Activated CD8-positive, alpha-beta memory T cell treated with anti-CD3 and anti-CD28 coated beads, Interleukin-2, amount 10 ng/mL, durations not matched to agents 7 days and 5 days (primary cell): ENCODE measurements at regions not wholly inside any gene's neighbourhood (a gene's known extent, or its start where the extent isn't known, plus 50 kb on each side); places are given as distances from the start of the nearest gene placed in this dataset.
"Not testable (repeated sequence)": the region's sequence is repeated elsewhere in the genome, so short reads cannot be mapped to it uniquely, and the experiment has no call there.

Source experiments
- ATAC-seq: fragments of 150-1000 bp; cut with Tn5 transposase; one replicate; pipeline ENCODE4 v1.10.0; 2021; ENCODE audit warnings: moderate library complexity
- CTCF ChIA-PET: fragments of 350-600 bp; sonication (Branson Sonifier 250); formaldehyde crosslinking; loops from one replicate; lab custom pipeline; 2021; ENCODE audit warnings: antibody characterized with exemption; lab: Charles Lee
- DNase-seq: peaks from one replicate; pipeline ENCODE4 v3.0.0-alpha.2; 2020
- H3K27ac Mint-ChIP-seq: one replicate; pipeline ENCODE4 v1.8.0; 2021; ENCODE audit warnings: mild to moderate bottlenecking, mixed read lengths
- H3K27me3 Mint-ChIP-seq: one replicate; pipeline ENCODE4 v1.8.0; 2021; ENCODE audit warnings: mixed read lengths
- H3K36me3 Mint-ChIP-seq: one replicate; pipeline ENCODE4 v1.8.0; 2021; ENCODE audit warnings: mild to moderate bottlenecking, mixed read lengths
- H3K4me1 Mint-ChIP-seq: one replicate; pipeline ENCODE4 v1.8.0; 2021; ENCODE audit warnings: mixed read lengths
- H3K4me3 Mint-ChIP-seq: one replicate; pipeline ENCODE4 v1.8.0; 2021; ENCODE audit warnings: mild to moderate bottlenecking, moderate library complexity, mixed read lengths
- H3K9me3 Mint-ChIP-seq: one replicate; pipeline ENCODE4 v1.8.0; 2022; ENCODE audit warnings: low read depth, mixed read lengths

DNA sequence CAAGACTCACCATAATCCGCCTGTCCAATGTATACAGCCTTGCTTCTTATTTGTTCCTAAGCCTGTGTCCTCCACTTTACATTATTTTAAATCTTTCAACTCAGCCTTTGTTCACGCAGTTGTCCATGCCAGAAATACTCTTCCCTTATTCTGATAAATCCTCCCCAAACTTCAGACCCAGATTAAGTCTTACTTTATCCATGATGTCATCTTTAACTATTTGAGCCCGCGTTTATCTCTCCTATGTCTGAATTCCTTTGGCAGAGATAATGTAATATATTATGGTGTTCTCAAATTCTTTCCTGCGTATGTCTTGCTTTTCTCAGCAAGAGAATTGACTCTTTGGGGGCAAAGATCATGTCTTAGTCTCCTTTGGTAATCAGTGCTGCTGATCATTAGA lies 129.6 kb downstream of the LUZP4 start:
- Mint-ChIP-seq H3K27ac (no peak overlapping the region), H3K9me3 (no peaks in the 10 kb centered on the region), H3K4me3 (no peak overlapping the region), H3K27me3 (no peaks in the 10 kb centered on the region), H3K36me3 (no peaks in the 10 kb centered on the region), H3K4me1 (no peaks in the 10 kb centered on the region)
- ATAC-seq: no peak
- DNase-seq: no peak
- CTCF ChIA-PET: no interaction called here

DNA sequence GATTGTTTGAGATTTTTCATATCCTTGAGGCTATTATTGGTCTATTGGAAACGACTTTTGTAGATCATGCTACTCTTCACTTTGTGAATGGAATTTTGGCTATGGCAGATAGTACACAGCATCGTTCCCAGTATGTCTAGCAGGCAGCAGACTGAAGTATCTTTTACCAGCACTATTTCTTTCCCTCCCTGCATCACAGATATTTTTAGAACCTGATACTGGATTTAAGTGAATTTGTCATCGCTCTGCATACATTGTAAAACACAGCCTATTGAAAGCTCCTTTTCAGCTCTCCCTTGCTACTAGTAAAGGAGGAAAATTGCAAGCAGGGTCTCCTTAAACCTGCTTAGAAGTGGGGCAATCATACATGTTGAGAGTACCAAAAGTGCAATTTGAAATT lies 133.6 kb downstream of the LUZP4 start:
- H3K9me3 Mint-ChIP-seq: no peaks in the 10 kb centered on the region
- CTCF ChIA-PET: no interaction called here
- H3K36me3 Mint-ChIP-seq: no peaks in the 10 kb centered on the region
- no peaks in the 10 kb centered on the region for H3K27me3 Mint-ChIP-seq
- ATAC-seq (no peak), DNase-seq (no peak)
- H3K4me1 Mint-ChIP-seq: no peaks in the 10 kb centered on the region
- no peak overlapping the region for H3K4me3 Mint-ChIP-seq
- H3K27ac Mint-ChIP-seq: no peak overlapping the region

DNA sequence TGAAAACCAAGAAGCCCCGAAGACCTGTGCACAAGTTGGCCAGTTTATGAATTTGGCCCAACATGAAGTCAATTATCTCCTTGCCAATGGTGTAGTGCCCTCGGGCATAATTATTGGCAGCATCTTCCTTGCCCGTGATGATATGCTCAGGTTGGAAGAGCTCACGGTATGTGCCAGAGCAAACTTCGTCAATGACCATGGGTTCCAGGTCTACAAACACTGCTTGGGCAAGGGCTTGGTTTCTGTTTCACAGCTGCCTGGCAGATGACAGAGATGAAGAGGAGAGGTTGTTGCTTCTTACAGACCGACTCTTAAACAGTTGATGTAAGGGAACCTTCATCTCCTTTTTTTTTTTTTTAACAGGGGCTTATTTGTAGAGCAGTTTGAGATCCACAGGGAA lies 135.6 kb upstream of the PLS3 start:
- Mint-ChIP-seq H3K9me3 (no peaks in the 10 kb centered on the region), H3K36me3 (no peaks in the 10 kb centered on the region), H3K27ac (no peak overlapping the region), H3K27me3 (no peaks in the 10 kb centered on the region), H3K4me1 (no peaks in the 10 kb centered on the region), H3K4me3 (no peak overlapping the region)
- DNase-seq: no peak
- ATAC-seq: no peak
- CTCF ChIA-PET: no interaction called here

DNA sequence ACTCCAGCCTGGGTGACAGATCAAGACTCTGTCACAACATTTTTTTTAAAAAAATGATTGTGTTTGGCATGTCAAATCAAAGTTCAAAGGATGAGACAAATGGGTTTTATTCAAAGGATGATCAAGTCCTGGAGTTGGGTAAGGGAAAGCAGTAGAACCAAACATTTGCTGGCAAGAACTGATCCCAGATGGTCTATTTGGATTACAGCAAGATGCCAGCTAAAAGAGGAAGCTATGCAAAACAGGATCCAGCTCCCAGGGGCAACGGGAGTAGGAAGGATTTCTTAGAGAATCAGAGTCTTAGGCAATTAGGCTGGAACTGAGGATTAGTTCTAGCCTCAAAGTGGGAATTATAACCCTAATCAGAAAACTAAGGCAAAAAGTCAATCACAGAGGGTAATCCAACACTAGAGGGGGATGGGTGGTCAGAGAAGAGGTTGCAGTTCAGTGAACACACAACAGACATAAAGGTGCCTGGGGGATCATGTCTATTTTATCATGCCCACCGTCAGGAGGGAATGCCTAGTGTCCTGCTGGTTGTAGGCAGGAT lies 133.0 kb upstream of the PLS3 start:
- no peaks in the 10 kb centered on the region for H3K27me3 Mint-ChIP-seq
- DNase-seq: no peak
- no peak overlapping the region for H3K4me3 Mint-ChIP-seq
- CTCF ChIA-PET: no interaction called here
- no peaks in the 10 kb centered on the region for H3K9me3 Mint-ChIP-seq
- no peaks in the 10 kb centered on the region for H3K36me3 Mint-ChIP-seq
- no peaks in the 10 kb centered on the region for H3K4me1 Mint-ChIP-seq
- no peak for ATAC-seq
- no peak overlapping the region for H3K27ac Mint-ChIP-seq

DNA sequence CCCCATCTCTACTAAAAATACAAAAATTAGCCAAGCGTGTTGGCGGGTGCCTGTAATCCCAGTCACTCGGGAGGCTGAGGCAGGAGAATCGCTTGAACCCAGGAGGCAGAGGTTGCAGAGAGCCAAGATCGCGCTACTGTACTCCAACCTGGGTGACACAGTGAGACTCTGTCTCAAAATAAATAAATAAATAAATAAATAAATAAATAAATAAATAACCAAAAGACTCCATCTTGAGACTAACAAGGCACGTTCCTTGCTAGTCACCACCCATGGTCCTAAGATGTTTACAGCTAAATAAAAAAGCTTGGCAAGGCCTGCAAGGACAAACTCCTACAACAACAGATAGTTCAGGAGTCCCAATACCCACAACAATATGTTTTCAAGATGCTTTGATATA lies 126.1 kb upstream of the PLS3 start:
- not testable (repeated sequence) for H3K4me1 Mint-ChIP-seq

DNA sequence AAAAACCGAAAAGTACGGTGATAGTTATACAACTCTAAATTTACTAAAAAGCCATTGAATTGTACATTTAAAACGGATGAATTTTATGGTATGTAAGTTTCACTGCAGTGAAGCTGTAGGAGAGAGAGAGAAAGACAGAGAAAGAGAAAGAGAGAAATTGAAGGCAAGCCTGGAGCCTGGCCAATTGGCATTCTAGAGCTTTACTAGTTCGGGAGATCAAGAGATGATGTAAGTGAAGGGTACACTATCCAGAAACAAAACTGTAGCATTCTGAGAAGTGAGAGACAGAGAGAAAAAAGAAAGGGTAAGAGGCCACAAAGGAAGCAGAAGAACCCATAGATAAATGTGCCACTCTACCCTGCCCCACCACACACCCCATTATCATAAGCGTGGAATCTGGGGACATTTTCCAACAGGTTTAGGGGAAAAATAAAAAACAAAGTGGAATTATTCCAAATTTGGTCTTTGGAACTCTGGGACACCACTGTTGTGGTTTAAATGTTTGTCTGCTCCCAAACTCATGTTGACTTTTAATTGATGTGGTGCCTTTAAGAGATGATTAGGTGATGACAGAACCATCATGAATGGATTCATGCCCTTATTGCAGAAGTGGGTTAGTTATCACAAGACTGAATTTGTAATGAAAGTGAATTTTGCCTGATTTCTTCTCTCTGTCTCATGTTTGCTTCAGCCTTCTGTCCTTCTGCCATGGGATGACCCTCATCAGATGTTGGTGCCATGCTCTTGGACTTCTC lies 123.0 kb upstream of the PLS3 start:
- no peaks in the 10 kb centered on the region for H3K27me3 Mint-ChIP-seq
- H3K9me3 Mint-ChIP-seq: peaks cover 8% of the 10 kb centered on the region
- CTCF ChIA-PET: no interaction called here

More for the DNA sequence above, 126.1 kb upstream of the PLS3 start:
- DNase-seq, H3K27me3 Mint-ChIP-seq, H3K9me3 Mint-ChIP-seq, H3K4me3 Mint-ChIP-seq, CTCF ChIA-PET, ATAC-seq, H3K36me3 Mint-ChIP-seq, H3K27ac Mint-ChIP-seq: not testable (repeated sequence)

DNA sequence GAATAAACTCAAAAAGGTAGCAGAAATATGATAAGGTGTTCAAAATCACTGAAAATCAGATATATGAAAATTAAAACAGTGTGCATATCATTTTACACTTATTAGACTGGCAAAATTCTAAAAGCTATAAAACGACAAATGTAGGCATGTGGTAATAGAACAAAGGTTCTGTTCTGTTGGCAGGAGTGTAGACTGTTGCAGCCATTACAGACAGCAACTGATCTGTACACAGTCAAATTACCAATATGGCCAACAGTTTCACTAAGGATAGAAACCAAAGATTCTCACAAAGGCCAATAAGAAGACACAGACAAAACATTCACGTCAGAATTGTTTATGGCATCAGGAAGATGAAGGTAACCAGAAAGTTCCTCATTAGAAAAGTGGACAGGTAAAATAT lies 112.8 kb upstream of the PLS3 start:
- CTCF ChIA-PET: no interaction called here
- Mint-ChIP-seq H3K9me3 (peaks cover 2% of the 10 kb centered on the region), H3K27ac (no peak overlapping the region), H3K27me3 (no peaks in the 10 kb centered on the region), H3K4me3 (no peak overlapping the region), H3K36me3 (no peaks in the 10 kb centered on the region), H3K4me1 (no peaks in the 10 kb centered on the region)
- ATAC-seq (no peak), DNase-seq (no peak)

More for the DNA sequence above, 123.0 kb upstream of the PLS3 start:
- no peak overlapping the region for H3K27ac Mint-ChIP-seq
- no peaks in the 10 kb centered on the region for H3K4me1 Mint-ChIP-seq
- DNase-seq (no peak), ATAC-seq (no peak)
- H3K36me3 Mint-ChIP-seq: no peaks in the 10 kb centered on the region
- no peak overlapping the region for H3K4me3 Mint-ChIP-seq

DNA sequence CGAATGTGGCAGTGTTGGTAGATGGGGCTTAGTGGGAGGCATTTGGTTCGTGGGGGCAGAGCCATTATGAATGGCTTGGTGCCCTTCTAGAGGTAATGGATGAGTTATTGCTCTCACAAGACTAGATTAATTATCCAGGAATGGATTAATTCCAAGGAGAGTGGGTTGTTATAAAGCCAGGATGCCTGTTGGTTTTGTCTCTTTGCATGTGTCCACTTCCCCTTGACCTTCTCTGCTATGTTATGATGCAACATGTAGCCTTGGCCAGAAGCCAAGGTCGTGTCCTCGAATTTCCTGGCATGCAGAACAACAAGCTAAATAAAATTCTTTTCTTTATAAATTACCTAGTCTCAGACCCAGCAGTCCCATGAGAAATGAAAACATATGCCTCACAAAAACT lies 111.2 kb upstream of the PLS3 start:
- DNase-seq (no peak), ATAC-seq (no peak)
- Mint-ChIP-seq H3K27me3 (no peaks in the 10 kb centered on the region), H3K4me1 (no peaks in the 10 kb centered on the region), H3K9me3 (peaks cover 2% of the 10 kb centered on the region), H3K27ac (no peak overlapping the region), H3K4me3 (no peak overlapping the region), H3K36me3 (no peaks in the 10 kb centered on the region)
- CTCF ChIA-PET: no interaction called here

DNA sequence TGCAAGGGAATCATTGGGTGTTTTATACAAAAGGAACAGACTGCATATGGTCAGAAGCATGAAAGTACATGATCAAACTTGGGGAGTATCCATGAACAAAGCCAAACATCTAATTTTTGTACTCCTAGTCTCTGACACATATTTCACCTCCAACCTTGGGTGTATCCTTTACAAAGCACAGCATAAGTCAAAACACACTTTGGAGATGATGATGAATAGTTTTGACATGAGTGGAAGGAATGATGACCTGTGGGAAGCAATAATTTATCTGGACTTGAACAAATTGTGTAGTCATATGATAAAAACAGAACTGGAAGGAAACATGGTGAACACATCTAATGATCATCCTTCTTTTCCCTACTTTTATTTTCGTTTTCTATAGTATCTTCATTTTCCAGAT lies 108.7 kb upstream of the PLS3 start:
- H3K9me3 Mint-ChIP-seq: peaks cover 2% of the 10 kb centered on the region
- no peak overlapping the region for H3K27ac Mint-ChIP-seq
- no peaks in the 10 kb centered on the region for H3K36me3 Mint-ChIP-seq
- no peaks in the 10 kb centered on the region for H3K4me1 Mint-ChIP-seq
- H3K27me3 Mint-ChIP-seq: no peaks in the 10 kb centered on the region
- ATAC-seq: no peak
- CTCF ChIA-PET: no interaction called here
- no peak overlapping the region for H3K4me3 Mint-ChIP-seq
- DNase-seq: no peak

DNA sequence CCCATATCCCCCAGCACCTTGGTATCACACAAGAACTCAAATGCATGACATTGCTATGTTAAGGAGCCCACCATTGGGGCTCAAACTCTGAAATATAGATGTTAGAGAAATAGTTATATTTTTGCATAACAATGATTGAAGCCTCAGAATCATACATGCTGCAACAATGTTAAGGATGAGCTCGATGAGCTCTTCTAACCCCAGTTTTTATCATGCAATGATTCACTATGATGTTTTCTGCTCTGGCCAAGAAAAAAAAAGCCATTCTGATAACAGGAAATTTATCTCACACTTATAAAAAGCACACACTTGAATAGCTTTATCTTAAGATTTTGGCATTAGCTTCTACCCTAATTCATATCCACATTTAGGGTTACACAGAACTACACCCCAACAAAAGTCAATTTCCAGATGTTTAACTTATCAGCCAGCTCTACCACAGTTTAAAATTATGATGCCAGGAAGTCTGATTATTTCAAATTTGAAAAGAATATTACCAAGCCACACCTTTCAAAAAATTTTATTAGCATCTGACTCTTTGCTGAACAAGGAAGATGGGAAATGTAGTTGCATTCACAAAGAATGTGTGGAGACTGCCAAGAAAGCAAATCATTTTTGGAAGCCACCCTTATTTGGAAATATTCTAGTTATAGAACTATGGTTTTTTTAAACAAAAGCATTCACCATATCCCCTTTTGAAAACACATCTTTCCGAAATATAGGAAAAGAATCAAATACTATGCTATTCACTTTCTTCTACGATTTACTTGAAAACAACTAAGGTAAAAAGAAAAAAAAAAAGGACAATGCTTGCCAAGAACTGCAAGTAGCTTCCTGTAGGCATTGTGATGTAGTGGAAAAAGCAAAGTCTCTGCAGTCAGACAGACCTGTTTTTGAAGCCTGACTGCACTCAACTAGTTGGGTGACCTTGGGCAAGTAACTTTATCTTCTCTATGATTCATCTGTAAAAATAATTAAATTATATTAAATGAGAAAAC lies 100.8 kb upstream of the PLS3 start:
- Mint-ChIP-seq H3K27ac (no peak overlapping the region), H3K4me1 (no peaks in the 10 kb centered on the region), H3K27me3 (no peaks in the 10 kb centered on the region), H3K4me3 (no peak overlapping the region), H3K36me3 (no peaks in the 10 kb centered on the region), H3K9me3 (no peaks in the 10 kb centered on the region)
- CTCF ChIA-PET: no interaction called here
- DNase-seq (no peak), ATAC-seq (no peak)

DNA sequence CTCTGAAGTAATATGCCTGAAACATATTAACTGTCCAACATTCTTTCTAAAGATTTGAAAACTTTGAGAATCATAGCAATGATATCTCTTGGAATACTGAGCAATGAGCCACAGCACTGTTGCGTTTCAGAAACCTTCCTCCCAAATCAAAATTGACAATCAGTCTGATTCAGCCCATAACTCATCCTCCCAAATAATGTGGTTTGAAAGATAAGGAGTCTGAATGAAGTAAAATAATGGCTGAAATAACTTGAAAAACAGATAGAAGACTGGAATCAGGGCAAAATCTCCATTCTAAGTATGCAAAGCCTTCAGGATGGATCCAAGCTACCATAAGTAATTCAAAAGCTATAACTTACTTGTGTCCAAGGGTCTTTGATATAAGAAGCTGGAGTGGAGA lies 98.6 kb upstream of the PLS3 start:
- CTCF ChIA-PET: no interaction called here
- DNase-seq (no peak), ATAC-seq (no peak)
- Mint-ChIP-seq H3K4me1 (no peaks in the 10 kb centered on the region), H3K9me3 (no peaks in the 10 kb centered on the region), H3K4me3 (no peak overlapping the region), H3K27ac (no peak overlapping the region), H3K27me3 (no peaks in the 10 kb centered on the region), H3K36me3 (no peaks in the 10 kb centered on the region)

DNA sequence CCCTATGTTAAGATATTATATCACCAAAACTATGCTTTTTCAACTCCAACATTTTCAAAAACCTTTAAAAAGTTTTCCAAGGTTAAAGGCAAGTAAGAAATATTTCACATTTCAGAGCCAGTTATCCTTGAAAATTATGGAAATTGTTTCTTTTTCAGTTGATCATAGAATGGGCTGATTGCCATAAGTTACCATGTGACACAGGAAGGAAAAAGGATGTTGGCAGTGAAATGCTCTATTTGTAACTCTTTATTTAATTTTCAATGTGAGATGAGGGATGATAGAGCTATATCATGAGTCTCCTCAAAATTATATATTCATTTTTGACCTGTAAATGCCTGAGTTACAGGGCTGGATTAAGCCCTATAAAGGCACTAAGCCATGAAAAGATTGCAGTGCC lies 93.0 kb upstream of the PLS3 start:
- no peaks in the 10 kb centered on the region for H3K36me3 Mint-ChIP-seq
- no peaks in the 10 kb centered on the region for H3K9me3 Mint-ChIP-seq
- no peak overlapping the region for H3K27ac Mint-ChIP-seq
- no peak overlapping the region for H3K4me3 Mint-ChIP-seq
- H3K4me1 Mint-ChIP-seq: no peaks in the 10 kb centered on the region
- ATAC-seq (no peak), DNase-seq (no peak)
- CTCF ChIA-PET: no interaction called here
- H3K27me3 Mint-ChIP-seq: no peaks in the 10 kb centered on the region

DNA sequence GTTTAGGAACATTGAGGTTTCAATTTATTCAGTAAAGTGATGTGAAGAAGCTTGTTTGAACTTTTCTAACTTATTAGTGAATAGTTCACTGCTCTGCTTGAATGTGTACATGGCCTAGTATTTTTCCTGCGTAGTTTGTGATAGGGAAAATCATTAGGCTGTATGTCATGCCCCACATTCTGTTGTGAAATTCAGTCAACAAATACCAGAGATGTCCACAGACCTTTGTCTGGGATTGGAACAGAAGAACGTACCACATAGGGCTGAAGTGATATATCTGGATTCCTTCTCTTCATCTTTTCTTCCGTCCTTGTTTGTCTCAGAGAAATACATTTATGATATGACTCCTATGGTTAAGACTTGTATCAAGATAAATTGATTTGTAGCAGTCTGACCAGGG lies 88.8 kb upstream of the PLS3 start:
- CTCF ChIA-PET: no interaction called here
- DNase-seq (no peak), ATAC-seq (no peak)
- Mint-ChIP-seq H3K4me1 (no peaks in the 10 kb centered on the region), H3K9me3 (no peaks in the 10 kb centered on the region), H3K36me3 (no peaks in the 10 kb centered on the region), H3K27ac (no peak overlapping the region), H3K4me3 (no peak overlapping the region), H3K27me3 (no peaks in the 10 kb centered on the region)

DNA sequence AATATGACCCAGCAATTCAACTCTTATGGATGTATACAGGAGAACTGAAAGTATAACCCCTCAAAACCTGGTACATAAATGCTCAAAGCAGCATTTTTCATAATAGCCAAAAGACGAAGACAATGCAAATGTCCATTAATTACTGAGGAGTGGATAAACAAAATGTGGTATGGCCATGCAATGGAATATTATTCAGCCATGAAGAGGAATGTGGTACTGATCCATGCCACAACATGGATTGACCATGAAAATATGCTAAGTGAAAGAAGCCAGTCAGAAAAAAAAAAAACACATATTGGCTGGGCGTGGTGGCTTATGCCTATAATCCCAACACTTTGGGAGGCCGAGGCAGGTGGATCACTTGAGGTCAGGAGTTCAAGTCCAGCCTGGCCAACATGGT lies 74.5 kb upstream of the PLS3 start:
- H3K36me3 Mint-ChIP-seq: no peaks in the 10 kb centered on the region
- H3K27ac Mint-ChIP-seq: no peak overlapping the region
- H3K27me3 Mint-ChIP-seq: no peaks in the 10 kb centered on the region
- no peaks in the 10 kb centered on the region for H3K9me3 Mint-ChIP-seq
- ATAC-seq: no peak
- no peak overlapping the region for H3K4me3 Mint-ChIP-seq
- no peak for DNase-seq
- H3K4me1 Mint-ChIP-seq: no peaks in the 10 kb centered on the region
- CTCF ChIA-PET: no interaction called here
